ENCODE measurements at regions not wholly inside any gene's neighbourhood (a gene's known extent, or its start where the extent isn't known, plus 50 kb on each side); places are given as distances from the start of the nearest gene placed in this dataset.

- no peaks in the 10 kb centered on the region for H3K9me3 ChIP-seq (ENCODE audit: control extremely low read depth in 1 of 5, control insufficient read depth in 4 of 5, insufficient read depth in 2 of 5, low read depth in 1 of 5, low read length in 4 of 5)
- no peak overlapping the region for H3K4me3 ChIP-seq (ENCODE audit: control insufficient read depth in 1 of 7, extremely low read depth in 1 of 7, insufficient read depth in 4 of 7, low read depth in 2 of 7, low read length in 6 of 7)
- no CpG with 5 or more reads among the region's 1 CpG for WGBS (ENCODE audit: insufficient coverage)
- no peak for DNase-seq
- H3K4me1 ChIP-seq (ENCODE audit: control extremely low read depth in 1 of 4, control insufficient read depth in 4 of 4, insufficient read depth in 4 of 4, low read length in 3 of 4), result no peaks in the 10 kb centered on the region
- ChIA-PET CTCF (no interaction called here), POLR2A (no interaction called here)
- H3K36me3 ChIP-seq (ENCODE audit: control insufficient read depth in 4 of 4, insufficient read depth in 4 of 4, low read length in 3 of 4), result no peaks in the 10 kb centered on the region
- no peaks in the 10 kb centered on the region for H3K27me3 ChIP-seq (replicated peaks in 2 of 5; ENCODE audit: control insufficient read depth in 4 of 5, insufficient read depth in 5 of 5, low read length in 4 of 5)
- no peak overlapping the region for H3K27ac ChIP-seq (ENCODE audit: insufficient read depth in 1 of 2, low read depth in 1 of 2, low read length in 2 of 2, poor library complexity in 1 of 2, severe bottlenecking in 2 of 2)
Observed at GRCh38 chr20:11130554-11131166, 456.9 kb upstream of the JAG1 start.

- no peak for DNase-seq
- ChIA-PET CTCF (no interaction called here), POLR2A (no interaction called here)
- no peaks in the 10 kb centered on the region for H3K27me3 ChIP-seq (replicated peaks in 2 of 5; ENCODE audit: control insufficient read depth in 4 of 5, insufficient read depth in 5 of 5, low read length in 4 of 5)
- no peak overlapping the region for H3K27ac ChIP-seq (ENCODE audit: insufficient read depth in 1 of 2, low read depth in 1 of 2, low read length in 2 of 2, poor library complexity in 1 of 2, severe bottlenecking in 2 of 2)
- H3K36me3 ChIP-seq (ENCODE audit: control insufficient read depth in 4 of 4, insufficient read depth in 4 of 4, low read length in 3 of 4), result no peaks in the 10 kb centered on the region
- no peaks in the 10 kb centered on the region for H3K4me1 ChIP-seq (ENCODE audit: control extremely low read depth in 1 of 4, control insufficient read depth in 4 of 4, insufficient read depth in 4 of 4, low read length in 3 of 4)
- H3K9me3 ChIP-seq (ENCODE audit: control extremely low read depth in 1 of 5, control insufficient read depth in 4 of 5, insufficient read depth in 2 of 5, low read depth in 1 of 5, low read length in 4 of 5), result no peaks in the 10 kb centered on the region
- no peak overlapping the region for H3K4me3 ChIP-seq (ENCODE audit: control insufficient read depth in 1 of 7, extremely low read depth in 1 of 7, insufficient read depth in 4 of 7, low read depth in 2 of 7, low read length in 6 of 7)
- 93% methylated on average over 3 of the region's 3 CpGs for WGBS (ENCODE audit: insufficient coverage)
Observed at GRCh38 chr20:11132819-11133415, 459.1 kb upstream of the JAG1 start.

- CTCF ChIA-PET, result interaction anchor here (1.3 kb wide), 1 partner anchor 559 kb away, joined by 3 read pairs; no protein-coding TSS in a partner anchor
- no peaks in the 10 kb centered on the region for H3K9me3 ChIP-seq (ENCODE audit: control extremely low read depth in 1 of 5, control insufficient read depth in 4 of 5, insufficient read depth in 2 of 5, low read depth in 1 of 5, low read length in 4 of 5)
- H3K27ac ChIP-seq (ENCODE audit: insufficient read depth in 1 of 2, low read depth in 1 of 2, low read length in 2 of 2, poor library complexity in 1 of 2, severe bottlenecking in 2 of 2), result no peak overlapping the region
- H3K4me3 ChIP-seq (ENCODE audit: control insufficient read depth in 1 of 7, extremely low read depth in 1 of 7, insufficient read depth in 4 of 7, low read depth in 2 of 7, low read length in 6 of 7), result no peak overlapping the region
- H3K4me1 ChIP-seq (ENCODE audit: control extremely low read depth in 1 of 4, control insufficient read depth in 4 of 4, insufficient read depth in 4 of 4, low read length in 3 of 4), result no peaks in the 10 kb centered on the region
- no peaks in the 10 kb centered on the region for H3K27me3 ChIP-seq (replicated peaks in 2 of 5; ENCODE audit: control insufficient read depth in 4 of 5, insufficient read depth in 5 of 5, low read length in 4 of 5)
- H3K36me3 ChIP-seq (ENCODE audit: control insufficient read depth in 4 of 4, insufficient read depth in 4 of 4, low read length in 3 of 4), result no peaks in the 10 kb centered on the region
- DNase-seq, result no peak
- POLR2A ChIA-PET, result no interaction called here
Observed at GRCh38 chr20:11136691-11137090, 462.9 kb upstream of the JAG1 start.

GRCh38 chr20:11137688-11138087 lies 463.9 kb upstream of the JAG1 start:
- H3K4me3 ChIP-seq (ENCODE audit: control insufficient read depth in 1 of 7, extremely low read depth in 1 of 7, insufficient read depth in 4 of 7, low read depth in 2 of 7, low read length in 6 of 7), result no peak overlapping the region
- no peaks in the 10 kb centered on the region for H3K4me1 ChIP-seq (ENCODE audit: control extremely low read depth in 1 of 4, control insufficient read depth in 4 of 4, insufficient read depth in 4 of 4, low read length in 3 of 4)
- POLR2A ChIA-PET, result no interaction called here
- no peaks in the 10 kb centered on the region for H3K9me3 ChIP-seq (ENCODE audit: control extremely low read depth in 1 of 5, control insufficient read depth in 4 of 5, insufficient read depth in 2 of 5, low read depth in 1 of 5, low read length in 4 of 5)
- CTCF ChIA-PET, result interaction anchor here (1.3 kb wide), 1 partner anchor 560 kb away, joined by 3 read pairs; no protein-coding TSS in a partner anchor
- 100% methylated on average over 3 of the region's 3 CpGs for WGBS (ENCODE audit: insufficient coverage)
- no peaks in the 10 kb centered on the region for H3K27me3 ChIP-seq (replicated peaks in 2 of 5; ENCODE audit: control insufficient read depth in 4 of 5, insufficient read depth in 5 of 5, low read length in 4 of 5)
- DNase-seq, result no peak
- no peak overlapping the region for H3K27ac ChIP-seq (ENCODE audit: insufficient read depth in 1 of 2, low read depth in 1 of 2, low read length in 2 of 2, poor library complexity in 1 of 2, severe bottlenecking in 2 of 2)
- H3K36me3 ChIP-seq (ENCODE audit: control insufficient read depth in 4 of 4, insufficient read depth in 4 of 4, low read length in 3 of 4), result no peaks in the 10 kb centered on the region

DNA sequence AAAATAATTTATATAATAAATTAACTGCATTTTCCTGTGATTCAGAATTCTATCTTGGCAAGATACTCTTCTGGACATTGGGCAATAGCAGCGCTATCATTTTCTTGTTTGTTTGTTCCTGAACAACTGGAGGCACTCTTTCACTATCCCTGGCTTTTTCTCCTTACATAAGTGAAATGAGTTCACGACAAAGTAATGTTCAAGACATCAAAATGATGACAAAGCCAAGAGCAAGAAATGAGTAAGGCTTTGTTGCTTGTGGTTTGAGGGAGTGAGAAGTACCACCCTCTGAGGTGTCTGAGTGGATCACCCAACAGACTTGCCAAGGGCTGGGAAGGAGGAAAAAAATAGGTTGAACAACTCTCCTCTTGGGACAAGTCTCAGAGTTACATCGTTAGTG lies 466.6 kb upstream of the JAG1 start:
- ChIA-PET POLR2A (no interaction called here), CTCF (no interaction called here)
- no peak for DNase-seq
- H3K4me3 ChIP-seq (ENCODE audit: control insufficient read depth in 1 of 7, extremely low read depth in 1 of 7, insufficient read depth in 4 of 7, low read depth in 2 of 7, low read length in 6 of 7), result no peak overlapping the region
- H3K4me1 ChIP-seq (ENCODE audit: control extremely low read depth in 1 of 4, control insufficient read depth in 4 of 4, insufficient read depth in 4 of 4, low read length in 3 of 4), result no peaks in the 10 kb centered on the region
- H3K27me3 ChIP-seq (replicated peaks in 2 of 5; ENCODE audit: control insufficient read depth in 4 of 5, insufficient read depth in 5 of 5, low read length in 4 of 5), result no peaks in the 10 kb centered on the region
- WGBS (ENCODE audit: insufficient coverage), result 100% methylated on average over 1 of the region's 3 CpGs
- H3K27ac ChIP-seq (ENCODE audit: insufficient read depth in 1 of 2, low read depth in 1 of 2, low read length in 2 of 2, poor library complexity in 1 of 2, severe bottlenecking in 2 of 2), result no peak overlapping the region
- H3K36me3 ChIP-seq (ENCODE audit: control insufficient read depth in 4 of 4, insufficient read depth in 4 of 4, low read length in 3 of 4), result no peaks in the 10 kb centered on the region
- H3K9me3 ChIP-seq (ENCODE audit: control extremely low read depth in 1 of 5, control insufficient read depth in 4 of 5, insufficient read depth in 2 of 5, low read depth in 1 of 5, low read length in 4 of 5), result no peaks in the 10 kb centered on the region

- 72% methylated on average over 2 of the region's 2 CpGs for WGBS (ENCODE audit: insufficient coverage)
- Histone ChIP-seq H3K27me3 (replicated peaks in 2 of 5; ENCODE audit: control insufficient read depth in 4 of 5, insufficient read depth in 5 of 5, low read length in 4 of 5) (no peaks in the 10 kb centered on the region), H3K4me3 (ENCODE audit: control insufficient read depth in 1 of 7, extremely low read depth in 1 of 7, insufficient read depth in 4 of 7, low read depth in 2 of 7, low read length in 6 of 7) (no peak overlapping the region), H3K36me3 (ENCODE audit: control insufficient read depth in 4 of 4, insufficient read depth in 4 of 4, low read length in 3 of 4) (no peaks in the 10 kb centered on the region), H3K4me1 (ENCODE audit: control extremely low read depth in 1 of 4, control insufficient read depth in 4 of 4, insufficient read depth in 4 of 4, low read length in 3 of 4) (no peaks in the 10 kb centered on the region), H3K9me3 (ENCODE audit: control extremely low read depth in 1 of 5, control insufficient read depth in 4 of 5, insufficient read depth in 2 of 5, low read depth in 1 of 5, low read length in 4 of 5) (no peaks in the 10 kb centered on the region), H3K27ac (ENCODE audit: insufficient read depth in 1 of 2, low read depth in 1 of 2, low read length in 2 of 2, poor library complexity in 1 of 2, severe bottlenecking in 2 of 2) (no peak overlapping the region)
- no peak for DNase-seq
- ChIA-PET CTCF (interaction anchor here (0.7 kb wide), 1 partner anchor 41 kb away, joined by 3 read pairs; no protein-coding TSS in a partner anchor), POLR2A (no interaction called here)
Observed at GRCh38 chr20:11143481-11143880, 469.7 kb upstream of the JAG1 start.

GRCh38 chr20:11144114-11144950 lies 470.5 kb upstream of the JAG1 start:
- Histone ChIP-seq H3K36me3 (ENCODE audit: control insufficient read depth in 4 of 4, insufficient read depth in 4 of 4, low read length in 3 of 4) (no peaks in the 10 kb centered on the region), H3K4me3 (ENCODE audit: control insufficient read depth in 1 of 7, extremely low read depth in 1 of 7, insufficient read depth in 4 of 7, low read depth in 2 of 7, low read length in 6 of 7) (no peak overlapping the region), H3K27ac (ENCODE audit: insufficient read depth in 1 of 2, low read depth in 1 of 2, low read length in 2 of 2, poor library complexity in 1 of 2, severe bottlenecking in 2 of 2) (no peak overlapping the region), H3K4me1 (ENCODE audit: control extremely low read depth in 1 of 4, control insufficient read depth in 4 of 4, insufficient read depth in 4 of 4, low read length in 3 of 4) (no peaks in the 10 kb centered on the region), H3K27me3 (replicated peaks in 2 of 5; ENCODE audit: control insufficient read depth in 4 of 5, insufficient read depth in 5 of 5, low read length in 4 of 5) (no peaks in the 10 kb centered on the region), H3K9me3 (ENCODE audit: control extremely low read depth in 1 of 5, control insufficient read depth in 4 of 5, insufficient read depth in 2 of 5, low read depth in 1 of 5, low read length in 4 of 5) (no peaks in the 10 kb centered on the region)
- no peak for DNase-seq
- ChIA-PET CTCF (no interaction called here), POLR2A (no interaction called here)
- 88% methylated on average over 8 of the region's 10 CpGs for WGBS (ENCODE audit: insufficient coverage)
